VCaP (cell line): ENCODE measurements at regions not wholly inside any gene's neighbourhood (a gene's known extent, or its start where the extent isn't known, plus 50 kb on each side); places are given as distances from the start of the nearest gene placed in this dataset.

Source experiments
- H3K27ac ChIP-seq: fragments of 450-650 bp; 2 replicates; pipeline ENCODE4 v1.5.1; 2017
- CTCF ChIP-seq: fragments of 450-650 bp; conservative IDR thresholded peaks from 2 replicates; pipeline ENCODE4 v1.5.1; 2017; ENCODE audit warnings: mild to moderate bottlenecking, moderate library complexity

DNA sequence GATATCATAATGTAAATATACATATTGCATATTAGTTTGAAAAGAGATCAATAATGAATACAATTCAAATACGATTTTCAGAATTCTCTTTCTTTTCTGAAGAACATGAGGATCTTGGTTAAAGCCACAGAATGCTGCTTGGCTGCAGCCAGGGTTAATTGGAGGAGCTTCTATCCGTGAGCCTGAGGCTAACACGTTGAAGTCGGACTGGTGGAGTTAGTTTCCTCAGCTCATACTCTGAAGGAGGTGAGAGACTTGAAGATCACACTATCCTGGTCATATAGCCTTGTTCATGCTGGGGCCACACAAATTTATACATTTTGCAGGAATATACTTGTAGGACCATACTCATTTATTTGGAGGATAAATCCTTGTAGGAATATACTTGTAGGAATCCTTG, 335.8 kb downstream of the TRIB2 start:
- no peak overlapping the region for H3K27ac ChIP-seq
- no peak for TF ChIP-seq CTCF

DNA sequence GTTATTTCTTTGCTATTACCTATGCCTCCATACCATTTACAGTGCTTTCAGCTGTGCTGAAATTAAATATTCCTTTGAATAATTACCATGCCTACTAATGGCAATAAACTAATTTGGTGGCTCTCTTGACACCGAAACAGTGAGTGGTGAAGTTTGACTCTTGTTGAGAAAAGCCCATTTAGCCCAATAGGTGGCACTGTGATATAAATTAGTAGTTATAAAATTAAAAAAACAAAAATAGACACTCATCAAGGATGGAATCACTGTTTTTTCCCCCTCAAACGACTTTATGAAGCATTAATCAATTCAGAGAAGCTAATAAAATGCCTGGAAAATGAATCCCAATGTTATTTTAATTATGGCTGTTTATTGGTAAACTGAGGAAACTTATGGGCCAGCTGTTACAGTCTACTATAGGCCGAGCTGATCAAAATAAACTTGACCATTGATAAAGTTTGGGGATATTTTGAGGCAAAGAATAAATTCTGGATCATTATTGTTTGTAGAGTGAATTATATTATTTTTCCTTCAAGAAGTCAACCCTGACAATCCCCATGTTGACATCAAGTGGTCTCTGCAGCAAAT, 339.6 kb downstream of the TRIB2 start:
- no peak overlapping the region for H3K27ac ChIP-seq
- peak; percentile 83 for TF ChIP-seq CTCF

- no peak for TF ChIP-seq CTCF
- no peak overlapping the region for H3K27ac ChIP-seq
These were observed 340.9 kb downstream of the TRIB2 start for GRCh38 chr2:13057671-13058070.

GRCh38 chr2:13066676-13067075, 349.9 kb downstream of the TRIB2 start:
- TF ChIP-seq CTCF: no peak
- no peak overlapping the region for H3K27ac ChIP-seq

DNA sequence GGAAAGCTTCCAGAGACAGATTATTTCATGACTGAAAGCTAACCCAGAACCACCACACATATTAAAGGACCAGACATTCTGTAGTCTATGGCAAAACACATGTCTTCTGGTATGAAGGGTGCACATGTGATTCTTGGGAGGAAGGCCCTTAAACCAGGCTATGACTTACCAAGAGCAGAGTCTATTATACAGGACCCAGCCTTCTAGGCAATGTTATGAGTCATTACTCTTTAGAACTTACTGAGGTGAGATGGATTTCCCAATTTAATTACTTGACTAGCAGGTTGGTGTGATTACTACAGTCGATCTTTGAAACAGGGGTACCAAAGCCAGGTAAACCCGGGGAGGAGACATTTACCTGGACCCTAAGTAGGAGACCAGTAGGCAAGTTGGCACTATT, 350.8 kb downstream of the TRIB2 start:
- no peak for TF ChIP-seq CTCF
- no peak overlapping the region for H3K27ac ChIP-seq

- no peak for TF ChIP-seq CTCF
- H3K27ac ChIP-seq: no peak overlapping the region
These were observed 373.2 kb downstream of the TRIB2 start for GRCh38 chr2:13089971-13090370.

DNA sequence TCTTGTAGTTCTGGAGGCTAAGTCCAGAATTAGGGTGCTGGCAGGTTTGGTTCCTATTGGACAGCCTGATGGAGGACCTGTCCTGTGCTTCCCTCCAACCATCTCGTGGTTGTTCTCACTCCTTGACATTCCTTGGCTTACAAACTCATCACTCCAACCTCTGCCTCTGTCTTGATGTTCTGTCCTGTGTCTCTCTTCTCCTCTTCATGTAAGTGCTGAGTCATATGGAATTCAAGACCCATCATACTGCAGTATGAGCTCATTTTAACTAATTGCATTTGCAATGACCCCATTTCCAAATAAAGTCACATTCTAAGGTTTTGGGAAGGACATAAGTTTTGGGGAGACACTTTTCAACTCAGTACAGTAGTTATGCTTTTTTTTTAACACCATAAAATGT, 374.7 kb downstream of the TRIB2 start:
- H3K27ac ChIP-seq: 0 out of 2 replicates have a peak overlapping the region, but pooled peaks have one; percentile 48
- no peak for TF ChIP-seq CTCF
